ENCODE measurements at regions not wholly inside any gene's neighbourhood (a gene's known extent, or its start where the extent isn't known, plus 50 kb on each side); places are given as distances from the start of the nearest gene placed in this dataset.

DNA sequence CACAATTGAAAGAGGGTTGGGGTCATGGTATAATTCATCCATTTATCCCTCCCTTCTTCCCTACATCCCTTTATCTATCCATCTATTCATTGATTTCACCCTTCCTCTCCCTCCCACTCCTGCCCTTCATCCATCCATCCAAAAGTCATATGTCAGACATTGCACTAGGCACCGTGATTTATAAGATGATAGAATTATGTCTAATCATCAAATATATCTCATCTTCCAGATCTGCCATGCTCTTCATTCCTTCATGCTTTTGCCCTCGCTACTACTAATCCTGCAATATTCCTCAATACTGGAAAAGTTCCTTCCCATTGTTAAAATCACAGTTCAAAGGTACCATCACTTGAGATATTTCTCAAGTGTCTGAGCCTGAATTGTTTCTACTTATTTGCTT is 335.2 kb upstream of the CDH11 start:
- no peak for DNase-seq (ENCODE audit: low read depth in 2 of 2)

GRCh38 chr16:65455761-65456160 is 333.9 kb upstream of the CDH11 start:
- DNase-seq (ENCODE audit: low read depth in 2 of 2): no peak

- DNase-seq (ENCODE audit: low read depth in 2 of 2): no peak
These were observed 331.8 kb upstream of the CDH11 start for GRCh38 chr16:65453646-65454045.

- DNase-seq (ENCODE audit: low read depth in 2 of 2): no peak
These were observed 327.7 kb upstream of the CDH11 start for GRCh38 chr16:65449526-65449925.

GRCh38 chr16:65446427-65446826 is 324.6 kb upstream of the CDH11 start:
- DNase-seq (ENCODE audit: low read depth in 2 of 2): no peak

DNA sequence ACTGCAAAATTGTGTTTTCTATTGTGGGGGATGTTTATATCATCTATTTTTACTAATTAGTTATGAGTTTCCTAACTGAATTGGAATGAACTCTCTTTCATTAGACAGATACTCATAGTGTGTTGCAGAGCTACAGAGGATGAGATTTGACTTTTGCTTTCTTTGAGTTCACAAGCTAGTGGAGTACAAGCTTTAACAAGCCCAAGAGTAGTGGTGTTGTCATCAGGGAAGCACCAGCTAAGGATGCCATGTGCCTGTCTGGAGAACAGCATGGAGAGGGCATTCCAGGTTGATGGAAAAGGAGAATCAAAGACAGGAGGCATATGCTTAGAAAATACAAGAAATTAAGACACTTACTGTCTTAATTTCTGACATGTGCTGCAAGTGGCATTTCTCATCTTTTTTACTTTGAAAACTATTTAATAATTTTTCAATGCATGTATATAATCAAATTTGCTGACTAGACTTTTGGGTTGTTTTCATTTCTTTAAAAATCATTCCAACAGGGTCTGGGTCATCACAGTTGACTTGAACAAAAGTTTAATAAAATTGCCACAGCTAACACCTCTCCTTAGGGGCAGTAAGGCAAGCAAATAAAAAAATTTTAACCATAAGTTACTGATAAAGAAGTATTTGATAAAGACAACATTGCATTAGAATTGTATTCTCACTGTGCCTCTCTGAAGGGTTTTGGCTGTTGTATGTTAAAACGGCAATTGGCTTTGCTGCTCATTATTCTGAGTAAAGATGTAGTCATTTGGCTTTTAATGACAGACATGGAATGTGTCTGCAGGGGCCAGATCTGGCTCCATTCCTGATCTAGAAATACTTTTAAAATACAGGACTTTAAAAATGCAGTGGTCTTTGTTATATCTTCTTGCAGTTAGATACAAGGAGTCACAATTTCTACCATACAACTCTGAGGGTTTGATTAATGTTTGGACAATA is 323.7 kb upstream of the CDH11 start:
- no peak for DNase-seq (ENCODE audit: low read depth in 2 of 2)

DNA sequence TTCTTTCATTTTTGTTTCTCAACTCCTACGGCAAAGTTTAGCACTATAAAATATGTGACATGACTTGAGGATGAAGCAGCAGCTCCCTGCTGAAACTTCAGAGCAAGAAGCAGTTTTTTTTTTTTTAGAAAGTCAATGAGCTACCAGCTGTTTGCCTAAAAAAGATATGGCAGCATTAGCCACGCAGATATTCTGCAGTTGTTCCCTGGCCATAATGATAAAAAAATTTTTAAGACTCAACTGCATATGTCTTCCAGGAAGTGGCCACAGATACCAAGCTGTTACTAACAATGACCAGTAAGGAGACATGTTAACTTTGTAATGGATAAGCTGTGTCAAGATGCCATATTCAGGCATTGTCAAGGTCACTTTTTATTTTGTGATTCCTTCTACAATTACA is 319.6 kb upstream of the CDH11 start:
- no peak for DNase-seq (ENCODE audit: low read depth in 2 of 2)

DNA sequence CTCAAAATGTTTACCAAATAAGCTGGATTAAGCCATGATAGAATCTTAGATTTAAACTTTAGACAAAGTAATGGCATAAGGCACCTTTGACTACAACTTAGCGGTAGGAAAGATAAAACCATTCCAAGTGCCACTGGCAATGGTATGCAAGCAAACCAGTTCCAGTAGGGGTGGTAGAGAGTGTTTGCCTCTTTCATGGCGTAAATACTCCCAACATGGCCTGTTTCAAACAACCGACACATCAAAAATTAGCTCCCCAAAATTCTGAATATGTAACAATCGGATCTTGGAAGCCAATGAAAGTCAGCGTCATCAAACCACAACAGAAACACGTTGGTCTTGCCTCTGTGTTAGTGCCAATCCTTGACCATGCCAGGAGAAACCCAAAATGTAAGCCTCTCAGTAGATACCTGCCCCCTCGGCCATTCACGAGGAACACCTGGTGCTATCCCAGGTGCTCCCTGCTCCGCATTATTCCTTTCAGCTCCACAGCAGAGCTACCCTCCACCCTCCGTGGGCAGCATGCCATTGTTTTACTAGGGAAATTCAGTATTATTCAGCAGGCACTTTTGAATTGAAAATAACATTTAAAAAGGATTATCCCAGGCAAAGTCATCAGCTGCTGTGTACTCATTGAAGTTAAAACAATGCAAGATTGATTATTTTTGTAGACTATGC is 307.8 kb upstream of the CDH11 start:
- no peak for DNase-seq (ENCODE audit: low read depth in 2 of 2)

GRCh38 chr16:65426484-65426883 is 304.6 kb upstream of the CDH11 start:
- DNase-seq (ENCODE audit: low read depth in 2 of 2): no peak

GRCh38 chr16:65422934-65423333 is 301.1 kb upstream of the CDH11 start:
- no peak for DNase-seq (ENCODE audit: low read depth in 2 of 2)

DNA sequence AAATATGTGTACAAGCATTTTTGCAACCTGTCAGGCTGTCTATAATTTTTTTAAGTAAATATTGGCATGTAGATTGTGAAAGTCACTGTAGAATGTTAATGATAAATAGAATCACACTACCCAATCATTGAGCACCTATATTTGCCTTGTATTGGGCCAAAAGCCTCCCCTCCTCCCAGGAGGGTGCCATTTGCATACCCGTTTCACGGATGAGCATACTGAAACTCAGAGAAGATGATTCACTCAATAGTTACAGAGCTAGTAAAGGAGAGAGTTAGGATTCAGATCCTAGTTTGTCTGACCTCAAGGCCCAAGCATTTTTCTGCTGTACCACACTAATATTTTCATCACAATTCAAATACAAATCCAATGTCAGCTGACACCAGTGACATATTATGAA is 299.7 kb upstream of the CDH11 start:
- DNase-seq (ENCODE audit: low read depth in 2 of 2): no peak

- DNase-seq (ENCODE audit: low read depth in 2 of 2): no peak
These were observed 296.6 kb upstream of the CDH11 start for GRCh38 chr16:65418435-65418834.

- DNase-seq (ENCODE audit: low read depth in 2 of 2): no peak
These were observed 293.6 kb upstream of the CDH11 start for GRCh38 chr16:65415460-65415859.

- no peak for DNase-seq (ENCODE audit: low read depth in 2 of 2)
These were observed 292.6 kb upstream of the CDH11 start for GRCh38 chr16:65414284-65414984.

GRCh38 chr16:65413861-65414260 is 292.0 kb upstream of the CDH11 start:
- no peak for DNase-seq (ENCODE audit: low read depth in 2 of 2)

DNA sequence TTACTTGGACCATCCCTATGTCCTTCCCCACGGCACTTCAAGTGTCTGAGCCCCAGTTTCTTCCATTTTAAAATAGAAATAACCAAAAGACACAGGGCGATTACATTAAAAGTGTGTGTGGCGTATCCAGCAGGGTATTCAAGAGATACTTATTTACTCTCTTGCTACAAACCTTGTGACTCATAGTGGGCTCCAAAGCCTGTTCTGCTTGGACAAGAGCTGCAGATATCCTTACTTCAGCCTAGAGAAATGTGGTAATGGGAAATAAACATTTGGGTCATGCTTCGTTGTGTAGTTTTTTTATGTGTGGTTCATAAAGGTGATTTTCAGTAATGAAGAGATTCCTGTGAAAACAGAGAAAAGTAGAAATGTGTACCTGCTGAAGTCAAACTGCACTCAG is 288.9 kb upstream of the CDH11 start:
- DNase-seq (ENCODE audit: low read depth in 2 of 2): no peak

- no peak for DNase-seq (ENCODE audit: low read depth in 2 of 2)
These were observed 287.6 kb upstream of the CDH11 start for GRCh38 chr16:65409510-65409909.

DNA sequence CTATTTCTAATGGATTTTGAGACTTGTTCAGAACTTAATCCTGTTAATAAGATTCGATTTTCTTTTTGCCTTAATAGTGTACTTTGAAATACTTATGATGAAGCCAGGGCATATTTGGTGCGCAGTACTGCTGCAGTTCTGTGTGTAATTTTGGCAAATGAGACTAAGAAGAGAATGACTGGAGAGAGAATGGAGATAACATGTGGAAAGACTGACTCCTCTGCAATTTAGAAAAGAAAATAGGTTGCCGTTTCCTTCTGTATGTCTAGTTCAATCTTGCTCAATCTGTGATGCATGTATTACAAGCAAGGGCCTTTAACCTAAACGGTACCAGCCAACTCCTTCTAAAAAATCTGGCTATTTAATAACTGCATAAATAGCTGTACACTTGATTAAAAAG is 285.1 kb upstream of the CDH11 start:
- DNase-seq (ENCODE audit: low read depth in 2 of 2): no peak

DNA sequence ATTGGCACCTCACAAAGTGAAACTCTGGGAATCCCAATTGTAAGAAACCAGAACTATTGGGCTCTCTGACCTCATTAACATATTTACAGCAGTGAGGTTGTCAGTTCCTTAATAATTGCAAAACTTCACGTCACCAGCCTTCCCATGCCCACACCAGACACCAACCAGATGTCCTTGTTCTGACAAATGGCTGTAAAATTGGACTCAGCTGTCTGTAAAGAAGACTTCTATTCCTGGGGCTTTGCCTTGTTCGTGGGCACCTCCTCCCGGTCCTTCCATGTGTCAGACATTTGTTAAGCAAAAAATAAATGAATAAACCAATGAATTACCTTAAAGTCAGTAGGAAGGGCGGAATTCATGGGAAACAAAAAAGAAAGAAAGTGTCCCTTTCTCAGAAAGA is 284.3 kb upstream of the CDH11 start:
- DNase-seq (ENCODE audit: low read depth in 2 of 2): no peak

GRCh38 chr16:65394281-65394680 is 272.4 kb upstream of the CDH11 start:
- no peak for DNase-seq (ENCODE audit: low read depth in 2 of 2)

DNA sequence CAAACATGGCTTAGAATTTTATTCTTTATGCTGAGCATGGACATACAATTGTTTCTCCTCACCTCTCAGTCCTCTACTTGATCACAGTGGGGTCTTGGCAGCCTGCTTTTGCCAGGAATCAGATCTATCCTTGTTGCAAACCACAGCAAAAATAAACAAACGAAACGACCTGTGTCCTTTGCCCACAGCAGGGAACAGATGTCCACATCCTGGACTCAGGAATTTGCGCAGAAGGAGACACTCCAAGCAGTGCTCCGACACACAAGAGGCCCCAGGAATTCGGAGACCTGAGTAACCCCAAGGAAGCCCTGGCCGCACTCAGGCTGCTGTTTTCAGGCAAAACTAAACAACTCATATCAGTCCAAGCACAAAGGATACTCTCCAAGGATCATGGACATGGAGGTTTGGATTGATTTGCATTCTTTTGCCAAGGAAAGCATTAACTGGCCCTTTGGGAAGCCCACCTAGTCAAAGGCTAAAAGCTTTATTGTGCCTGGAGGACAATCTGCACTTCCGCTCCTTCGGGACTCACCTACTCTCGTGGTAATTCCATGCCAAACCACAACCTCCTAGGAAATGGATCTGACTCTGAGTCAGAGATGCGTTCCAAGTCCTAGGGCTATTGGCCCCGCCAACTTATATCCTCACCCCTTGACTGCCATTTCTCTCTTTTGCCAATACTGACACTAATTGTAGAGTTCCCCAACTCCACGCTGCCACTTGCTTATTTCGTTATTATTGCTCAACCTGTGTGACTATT is 271.1 kb upstream of the CDH11 start:
- DNase-seq (ENCODE audit: low read depth in 2 of 2): no peak

DNA sequence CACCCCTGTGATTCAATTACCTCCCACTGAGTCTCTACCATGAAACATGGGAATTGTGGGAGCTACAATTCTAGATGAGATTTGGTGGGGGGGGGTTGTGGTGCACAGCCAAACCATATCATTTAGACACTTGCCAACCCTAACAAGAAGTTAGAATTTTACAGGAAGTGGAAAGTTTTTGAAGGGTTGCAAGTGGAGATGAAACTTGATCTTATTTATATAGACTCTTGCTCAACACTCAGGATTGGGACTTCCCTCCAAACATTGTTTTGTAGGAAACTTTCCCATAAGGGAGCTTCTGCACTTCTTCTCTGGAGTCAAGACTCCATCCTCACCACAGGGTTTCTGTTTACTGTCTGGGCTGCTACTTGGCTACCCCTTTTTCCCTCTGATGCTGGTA is 266.7 kb upstream of the CDH11 start:
- no peak for DNase-seq (ENCODE audit: low read depth in 2 of 2)

All from stimulated activated CD8-positive, alpha-beta memory T cell treated with anti-CD3 and anti-CD28 coated beads, Interleukin-15, amount 100 ng/mL, for 4 hours (primary cell).